ENCODE measurements at regions not wholly inside any gene's neighbourhood (a gene's known extent, or its start where the extent isn't known, plus 50 kb on each side); places are given as distances from the start of the nearest gene placed in this dataset.

DNA sequence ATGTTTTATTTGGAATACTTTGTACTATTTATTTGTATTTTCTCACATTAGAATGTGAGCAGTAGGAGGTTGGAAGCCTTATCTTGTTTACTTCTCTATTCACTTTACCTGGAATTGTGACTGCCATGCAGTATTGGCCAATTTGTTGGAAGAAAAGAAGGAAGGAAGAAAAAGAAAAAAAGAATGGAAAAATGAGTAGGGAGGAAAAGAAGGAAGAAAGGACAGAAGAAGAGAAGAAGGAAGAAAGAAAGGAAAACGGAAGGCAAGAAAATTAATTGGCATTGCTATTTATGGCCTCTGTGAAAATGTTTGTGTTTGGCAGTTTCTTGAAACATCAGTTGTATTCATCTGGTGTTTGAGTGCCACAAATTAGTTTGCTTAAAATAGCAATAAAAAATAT, 575.2 kb upstream of the ZNF608 start:
- TF ChIP-seq, protein P1, sequence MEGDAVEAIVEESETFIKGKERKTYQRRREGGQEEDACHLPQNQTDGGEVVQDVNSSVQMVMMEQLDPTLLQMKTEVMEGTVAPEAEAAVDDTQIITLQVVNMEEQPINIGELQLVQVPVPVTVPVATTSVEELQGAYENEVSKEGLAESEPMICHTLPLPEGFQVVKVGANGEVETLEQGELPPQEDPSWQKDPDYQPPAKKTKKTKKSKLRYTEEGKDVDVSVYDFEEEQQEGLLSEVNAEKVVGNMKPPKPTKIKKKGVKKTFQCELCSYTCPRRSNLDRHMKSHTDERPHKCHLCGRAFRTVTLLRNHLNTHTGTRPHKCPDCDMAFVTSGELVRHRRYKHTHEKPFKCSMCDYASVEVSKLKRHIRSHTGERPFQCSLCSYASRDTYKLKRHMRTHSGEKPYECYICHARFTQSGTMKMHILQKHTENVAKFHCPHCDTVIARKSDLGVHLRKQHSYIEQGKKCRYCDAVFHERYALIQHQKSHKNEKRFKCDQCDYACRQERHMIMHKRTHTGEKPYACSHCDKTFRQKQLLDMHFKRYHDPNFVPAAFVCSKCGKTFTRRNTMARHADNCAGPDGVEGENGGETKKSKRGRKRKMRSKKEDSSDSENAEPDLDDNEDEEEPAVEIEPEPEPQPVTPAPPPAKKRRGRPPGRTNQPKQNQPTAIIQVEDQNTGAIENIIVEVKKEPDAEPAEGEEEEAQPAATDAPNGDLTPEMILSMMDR (IDR thresholded peaks at IDR 0.05) = no peak
- no peak for TF ChIP-seq POLR2A (IDR thresholded peaks at IDR 0.05)
